Cerebellar nuclear complex (tissue), 1 donor: ENCODE measurements at regions not wholly inside any gene's neighbourhood (a gene's known extent, or its start where the extent isn't known, plus 50 kb on each side); places are given as distances from the start of the nearest gene placed in this dataset.
"Not testable (repeated sequence)": the region's sequence is repeated elsewhere in the genome, so short reads cannot be mapped to it uniquely, and the experiment has no call there.

ENCODE experiments used
- DNase-seq, 2 experiments: peaks; one replicate each; lab custom pipeline; 2025; lab: John Stamatoyannopoulos, UW

DNA sequence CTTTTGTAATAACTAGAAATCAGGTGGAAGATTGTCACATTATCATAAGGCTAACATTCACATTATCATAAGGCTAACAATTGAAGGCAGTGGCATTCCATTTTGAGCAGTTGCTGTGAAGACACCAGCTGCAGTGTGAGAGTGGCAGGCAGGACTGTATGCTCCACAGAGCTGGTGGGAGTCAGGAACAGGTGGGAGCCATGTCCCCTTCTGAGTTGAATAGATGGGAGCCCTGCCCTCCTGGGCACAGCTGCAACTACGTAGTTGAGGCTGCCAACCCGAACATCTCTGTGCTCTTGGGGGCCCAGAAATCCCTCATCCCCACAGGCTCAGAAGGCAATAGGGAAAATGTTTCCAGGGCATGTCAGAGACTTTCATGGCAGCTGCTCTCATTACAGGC, 1627.6 kb downstream of the SI start:
- no peak for DNase-seq

DNA sequence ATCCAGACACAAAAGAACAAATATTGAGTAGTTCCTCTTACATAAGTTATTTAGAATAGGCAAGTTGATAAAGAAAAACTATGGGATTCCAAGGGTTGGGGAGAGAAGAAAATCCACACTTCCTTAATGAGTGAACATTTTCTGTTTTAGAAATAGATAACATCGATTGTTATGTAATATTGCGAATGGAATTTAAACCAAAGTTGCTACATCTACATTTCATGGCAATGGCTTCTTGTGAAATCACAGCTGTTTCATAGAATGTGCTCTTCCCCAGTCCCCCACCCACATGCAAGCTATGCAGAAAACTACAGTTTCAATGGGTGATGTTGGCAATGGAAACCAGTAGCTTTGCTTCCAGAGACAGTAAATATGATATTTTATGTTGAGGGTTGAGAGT, 1639.5 kb downstream of the SI start:
- DNase-seq = no peak

DNA sequence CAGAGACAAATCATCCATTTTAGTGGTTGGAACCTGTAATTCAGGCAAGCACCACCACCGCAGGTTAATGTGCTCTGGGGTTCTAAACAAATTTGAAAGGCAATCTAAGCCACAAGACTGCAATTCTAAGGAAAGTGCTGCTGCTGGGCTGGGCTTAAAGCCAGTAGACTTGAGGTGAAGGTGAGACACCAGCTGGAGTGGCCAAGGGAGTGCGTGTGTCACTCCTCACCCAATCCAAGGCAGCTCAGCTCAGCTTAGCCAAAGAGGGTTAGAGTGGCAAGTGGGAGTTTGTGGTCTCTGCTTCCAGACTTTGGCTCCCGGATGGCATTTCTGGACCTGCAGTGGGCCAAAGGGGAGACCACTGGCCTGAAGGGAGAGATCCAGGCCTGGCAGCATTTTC, 1655.6 kb downstream of the SI start:
- no peak for DNase-seq

DNA sequence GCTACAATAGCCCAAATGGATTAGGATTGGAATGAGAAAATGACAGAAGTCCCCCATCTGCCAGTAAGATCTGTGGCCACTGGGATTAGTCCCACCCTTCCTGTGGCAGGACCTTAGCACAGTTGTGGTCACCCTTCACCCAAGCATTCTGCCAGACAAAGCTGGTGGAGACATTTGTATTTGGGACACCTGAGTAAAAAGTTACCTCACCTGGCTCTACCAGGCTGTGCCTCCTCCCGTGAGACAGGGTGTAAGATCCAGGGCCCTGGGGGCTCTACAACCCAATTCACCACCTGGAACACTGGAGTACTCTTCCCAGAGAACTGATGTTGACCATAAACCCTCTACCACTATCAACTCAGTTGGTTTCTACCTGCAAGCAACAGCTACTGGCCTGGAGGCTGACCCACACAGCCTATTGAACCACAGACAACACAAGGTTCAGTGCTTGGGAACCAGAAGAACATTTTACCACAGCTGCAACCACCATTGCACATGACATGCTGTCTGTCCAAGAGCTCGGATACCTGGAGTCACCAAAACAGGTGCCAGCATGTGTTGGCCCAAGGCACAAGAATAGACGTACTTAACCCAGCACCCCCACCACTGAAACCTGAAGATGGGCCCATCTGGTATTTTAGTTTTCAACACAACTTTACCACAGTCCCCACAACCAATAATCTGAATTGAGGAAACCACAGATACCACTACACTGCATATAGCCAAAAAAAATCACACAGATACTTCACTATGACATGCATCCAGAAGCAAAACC, 1686.7 kb downstream of the SI start:
- no peak for DNase-seq

DNA sequence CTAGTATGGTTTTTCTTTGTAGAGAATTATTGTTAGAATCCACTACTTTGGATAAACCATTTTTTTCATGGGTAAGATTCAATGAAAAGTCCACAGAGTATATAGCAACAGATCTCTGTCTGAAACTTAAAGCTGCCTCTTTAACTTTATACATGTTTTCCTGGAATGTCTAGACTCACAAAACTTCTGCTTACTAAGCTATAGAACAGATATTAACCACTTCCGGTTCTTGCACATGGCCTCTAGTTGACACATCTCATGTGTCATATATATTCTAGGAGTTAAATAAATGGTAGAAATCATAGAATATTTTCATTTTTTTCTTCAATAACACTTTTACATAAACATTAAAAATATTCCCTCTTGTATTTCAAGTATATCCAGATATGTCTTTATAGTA, 1693.9 kb downstream of the SI start:
- no peak for DNase-seq

DNA sequence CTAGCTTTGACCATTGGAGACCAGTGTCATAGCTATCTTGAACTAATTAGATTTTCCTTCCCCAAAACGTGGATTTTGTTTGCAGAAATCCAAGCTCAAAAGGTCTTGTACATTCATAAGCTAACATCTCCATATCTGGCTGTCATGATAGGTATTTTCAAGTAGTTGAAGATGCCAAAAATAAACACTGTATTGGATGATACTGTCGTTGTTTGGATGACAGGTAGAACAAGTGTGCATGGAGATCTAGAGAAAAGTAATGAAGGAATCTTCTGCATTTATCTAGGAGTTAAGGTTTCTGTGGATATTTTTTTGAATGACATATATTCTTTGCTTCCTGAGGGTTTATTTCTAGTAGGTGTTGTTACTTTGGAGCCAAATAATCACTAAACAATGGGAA, 1696.1 kb downstream of the SI start:
- no peak for DNase-seq

DNA sequence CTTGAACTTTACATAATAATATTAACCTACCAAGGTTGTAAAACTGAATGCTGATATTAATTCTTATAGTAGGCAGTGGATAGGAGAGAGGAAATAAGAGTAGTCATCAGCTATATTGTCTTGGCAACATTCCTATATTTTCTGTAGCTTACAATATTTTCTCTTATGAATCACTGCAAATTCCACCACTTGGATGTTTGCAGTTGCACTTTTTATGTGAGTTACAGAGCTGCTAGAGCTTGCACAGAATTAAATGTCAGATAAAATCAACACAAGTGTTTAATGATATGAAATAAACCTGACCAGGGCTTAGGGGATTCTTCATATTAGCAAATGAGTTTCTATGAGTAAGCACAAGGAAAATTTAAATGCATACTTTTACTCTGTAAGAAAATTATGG, 1710.1 kb downstream of the SI start:
- DNase-seq = no peak

DNA sequence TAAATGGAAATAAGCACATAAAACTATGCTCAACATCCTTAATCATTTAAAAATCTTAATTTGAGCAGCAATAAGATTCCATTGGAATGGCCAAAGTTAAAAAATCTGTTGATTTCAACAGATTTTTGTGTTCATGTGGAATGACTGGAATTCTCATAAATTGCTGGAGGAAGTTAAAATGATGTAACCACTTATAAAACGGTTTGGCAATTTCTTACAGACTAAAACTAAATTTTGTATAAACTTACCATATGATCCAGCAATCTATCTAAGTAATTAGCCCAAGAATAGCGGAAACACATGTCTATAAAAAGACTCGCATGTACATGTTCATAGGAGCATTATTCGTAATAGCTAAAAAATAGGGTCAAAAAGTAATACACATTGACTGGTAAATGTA, 1713.6 kb downstream of the SI start:
- DNase-seq = no peak

DNA sequence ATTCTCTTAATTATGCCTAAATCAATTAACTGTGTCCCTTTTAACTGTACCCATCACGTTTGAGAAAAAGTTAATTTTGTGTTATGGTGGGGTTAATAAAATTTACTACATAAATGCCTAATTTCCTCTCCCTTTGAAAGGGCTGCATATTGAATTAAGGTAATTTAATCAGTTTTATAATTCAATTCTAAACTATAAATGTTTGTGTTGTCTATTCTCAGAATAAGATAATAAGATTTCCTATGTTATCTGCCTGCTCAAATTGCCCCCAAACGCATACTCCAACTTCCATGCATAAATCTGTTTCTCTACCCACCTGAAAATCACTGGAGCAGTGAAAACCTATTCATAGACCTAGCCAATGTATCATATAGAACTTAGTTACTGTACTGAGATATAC, 1716.1 kb downstream of the SI start:
- DNase-seq = no peak

DNA sequence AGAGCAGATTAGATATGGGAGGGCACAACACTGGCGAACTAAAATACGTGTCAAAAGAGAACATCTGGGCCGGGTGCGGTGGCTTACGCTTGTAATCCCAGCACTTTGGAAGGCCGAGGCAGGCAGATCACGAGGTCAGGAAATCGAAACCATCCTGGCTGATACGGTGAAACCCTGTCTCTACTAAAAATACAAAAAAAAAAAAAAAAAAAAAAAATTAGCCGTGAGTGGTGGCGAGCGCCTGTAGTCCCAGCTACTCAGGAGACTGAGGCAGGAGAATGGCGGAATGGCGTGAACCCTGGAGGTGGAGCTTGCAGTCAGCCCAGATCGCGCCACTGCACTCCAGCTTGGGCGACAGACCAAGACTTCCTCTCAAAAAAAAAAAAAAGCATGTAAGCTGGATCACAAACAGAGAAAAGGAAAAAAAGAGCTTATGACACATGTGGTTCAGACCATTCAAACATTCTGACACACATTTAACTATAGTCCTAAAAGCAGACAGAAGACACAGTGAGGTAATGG, 1716.9 kb downstream of the SI start:
- DNase-seq = not testable (repeated sequence)

DNA sequence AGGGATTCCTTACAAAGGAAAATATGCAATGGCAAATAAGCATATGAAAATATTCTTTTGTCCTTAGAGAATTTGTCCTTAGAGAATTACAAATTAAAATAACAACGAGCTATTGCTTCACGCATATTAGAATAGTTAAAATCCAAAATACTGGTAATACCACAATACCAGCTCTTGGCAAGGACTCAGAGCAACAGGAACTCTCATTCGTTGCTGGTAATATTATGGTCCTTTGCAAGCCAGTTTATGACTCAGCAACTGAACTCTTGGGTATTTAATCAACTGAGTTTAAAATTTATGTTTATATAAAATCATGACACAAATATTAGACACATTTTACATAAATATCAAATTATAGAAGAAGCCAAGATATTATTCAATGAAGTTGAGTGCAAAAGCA, 1730.4 kb downstream of the SI start:
- DNase-seq = no peak

DNA sequence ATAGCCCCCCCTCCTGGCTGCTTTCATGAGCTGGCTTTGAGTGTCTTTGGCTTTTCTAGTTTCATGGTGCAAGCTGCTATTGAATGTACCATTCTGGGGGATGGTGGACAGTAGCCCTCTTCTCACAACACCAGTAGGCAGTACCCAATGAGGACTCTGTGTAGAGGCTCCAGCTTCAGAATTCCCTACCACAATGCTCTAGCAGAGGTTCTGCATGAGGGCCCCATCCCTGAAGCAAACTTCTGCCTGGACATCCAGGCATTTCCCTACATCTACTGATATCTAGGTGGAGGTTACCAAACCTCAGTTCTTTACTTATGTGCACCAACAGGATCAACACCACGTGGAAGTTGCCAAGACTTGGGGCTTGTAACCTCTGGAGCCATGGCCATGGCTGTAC, 1742.9 kb downstream of the SI start:
- no peak for DNase-seq

DNA sequence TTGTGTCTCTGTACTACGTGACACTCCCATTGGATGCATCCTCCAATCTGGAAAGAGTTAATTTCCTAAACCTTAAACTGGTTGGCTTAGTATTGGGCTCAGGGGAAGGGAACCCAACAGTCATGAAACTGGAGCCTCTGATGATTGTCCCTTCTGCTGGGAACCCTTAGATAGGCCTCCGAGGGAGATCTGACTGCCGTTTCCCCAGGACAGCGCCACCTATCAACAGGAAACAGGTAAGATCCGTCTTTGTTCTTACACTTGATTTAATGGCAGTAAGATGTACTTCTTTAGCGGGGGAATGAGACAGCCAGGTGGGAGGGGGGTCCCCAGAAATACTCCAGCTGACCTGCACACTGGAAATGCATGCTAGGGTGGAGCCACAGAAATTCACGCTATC, 1749.6 kb downstream of the SI start:
- no peak for DNase-seq

DNA sequence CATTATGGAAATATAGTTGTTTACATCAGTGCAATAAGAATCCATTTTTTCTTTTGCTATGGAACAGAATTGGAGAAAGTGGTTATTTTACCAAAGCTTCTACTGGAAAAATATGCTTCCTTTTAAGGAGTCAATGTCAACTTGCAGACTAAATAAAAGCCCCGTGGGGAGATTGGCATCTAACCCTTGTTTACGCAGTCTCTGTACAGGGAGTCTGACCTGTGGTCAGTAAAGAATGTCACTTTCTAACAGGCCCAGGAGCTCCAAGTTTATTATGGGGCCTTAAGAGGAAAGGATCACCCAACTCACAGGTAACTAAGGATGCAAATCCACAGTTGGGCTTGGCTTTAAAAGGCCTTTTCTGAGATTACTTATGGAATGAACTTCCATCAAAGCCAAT, 1751.2 kb downstream of the SI start:
- DNase-seq = no peak

DNA sequence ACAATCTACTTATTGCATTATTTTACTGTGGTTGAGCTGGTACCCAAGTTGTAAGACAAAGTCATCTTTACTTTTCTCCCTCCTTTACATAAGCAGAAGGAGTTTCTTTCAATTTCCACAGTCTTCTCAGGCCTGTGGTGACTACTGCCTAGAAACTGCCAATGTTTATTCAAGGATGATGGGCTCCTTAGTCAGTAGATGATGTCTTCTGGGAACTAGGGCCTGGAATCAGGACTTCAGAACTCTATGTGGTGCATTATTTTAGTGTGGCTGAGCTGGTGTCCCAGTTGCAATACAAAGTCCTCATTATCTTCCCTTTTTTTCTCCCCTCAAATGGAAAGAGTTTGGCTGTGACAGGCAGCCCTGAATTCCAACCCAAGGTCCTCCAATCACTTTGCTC, 1762.5 kb downstream of the SI start:
- no peak for DNase-seq

DNA sequence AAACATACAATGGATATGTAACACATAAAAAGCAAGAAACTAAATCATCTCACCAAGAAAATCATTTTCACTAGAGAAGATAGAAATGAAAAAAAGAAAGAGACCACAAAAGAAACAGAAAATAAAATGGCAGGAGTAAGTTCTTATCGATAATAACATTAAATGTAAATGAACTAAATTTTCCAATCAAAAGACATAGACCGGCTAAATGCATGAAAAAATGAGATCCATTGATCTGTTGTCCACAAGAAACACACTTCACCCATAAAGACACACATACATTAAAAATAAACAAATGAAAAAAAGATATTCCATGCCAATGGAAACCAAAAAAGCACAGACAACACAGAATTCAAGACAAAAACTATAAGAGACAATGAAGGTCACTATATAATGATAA, 1771.9 kb downstream of the SI start:
- no peak for DNase-seq

DNA sequence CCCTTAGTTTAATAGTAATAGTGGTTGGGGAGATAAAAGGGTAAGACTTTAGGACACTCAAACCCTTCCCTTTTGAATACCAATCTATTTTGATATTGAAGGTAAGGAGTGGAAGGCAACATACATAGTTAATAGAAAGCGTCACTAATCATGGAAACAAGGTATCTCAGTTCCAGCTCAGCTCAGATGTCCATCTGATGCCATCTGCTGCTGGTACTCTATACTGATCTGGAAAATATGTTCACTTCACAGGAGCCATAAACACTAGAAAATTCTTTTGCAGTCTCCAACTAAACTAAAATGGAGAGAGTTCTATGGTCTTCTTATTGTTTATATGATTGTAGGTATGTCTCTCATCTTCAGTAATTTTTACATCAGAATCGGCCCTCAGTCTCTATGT, 1777.1 kb downstream of the OTOL1 start:
- no peak for DNase-seq

DNA sequence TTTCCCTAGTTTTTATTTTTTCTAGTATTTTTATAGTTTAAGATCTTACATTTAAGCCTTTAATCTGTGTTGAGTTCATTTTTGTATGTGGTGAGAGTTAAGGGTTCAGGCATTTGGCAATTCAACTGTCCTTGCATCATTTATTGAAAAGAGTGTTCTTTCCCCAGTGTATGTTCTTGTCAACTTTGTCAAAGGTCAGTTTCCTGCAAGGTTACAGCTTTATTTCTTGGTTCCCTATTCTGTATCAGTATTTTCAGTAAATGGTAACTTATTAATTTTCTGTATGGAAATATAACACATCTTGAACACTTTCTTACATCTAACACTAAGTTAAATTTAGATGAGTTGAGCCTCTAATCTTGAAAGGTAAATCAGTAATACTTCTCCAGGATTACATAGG, 1770.1 kb downstream of the OTOL1 start:
- no peak for DNase-seq

DNA sequence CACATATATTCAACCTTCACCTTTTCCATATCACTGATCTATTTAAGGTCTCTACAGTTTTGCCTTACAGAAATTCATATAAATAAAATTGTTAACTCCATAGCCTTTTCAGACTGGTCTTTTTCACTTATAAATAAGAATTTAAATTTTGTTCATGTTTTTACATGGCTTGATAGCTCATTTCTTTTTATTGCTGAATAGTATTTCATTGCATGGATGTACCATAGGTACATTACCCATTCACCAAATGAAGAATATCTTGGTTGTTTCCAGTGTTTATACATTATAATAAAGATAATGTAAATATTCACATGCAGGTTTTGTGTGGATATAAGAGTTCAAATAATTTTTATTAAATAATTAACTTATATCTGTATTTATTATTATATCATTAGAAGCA, 1765.0 kb downstream of the OTOL1 start:
- DNase-seq = no peak

DNA sequence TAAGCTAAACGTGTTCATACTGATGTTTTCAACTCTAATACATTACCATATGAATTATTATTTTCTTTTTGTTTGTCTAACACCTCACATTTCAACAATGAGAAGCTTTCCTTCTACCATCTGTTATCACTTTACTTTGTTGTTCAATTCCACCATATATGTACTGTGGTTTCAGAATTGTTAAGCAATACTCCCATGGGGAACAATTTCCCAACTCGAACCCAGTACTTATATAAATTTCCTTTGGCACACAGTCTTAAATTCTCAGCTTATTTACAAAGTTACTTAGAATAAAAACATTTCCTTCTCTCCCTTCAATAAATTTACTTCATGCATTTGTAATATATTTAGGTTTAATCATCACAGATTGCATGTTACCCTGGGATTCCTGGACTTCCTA, 1764.4 kb downstream of the OTOL1 start:
- DNase-seq = no peak

DNA sequence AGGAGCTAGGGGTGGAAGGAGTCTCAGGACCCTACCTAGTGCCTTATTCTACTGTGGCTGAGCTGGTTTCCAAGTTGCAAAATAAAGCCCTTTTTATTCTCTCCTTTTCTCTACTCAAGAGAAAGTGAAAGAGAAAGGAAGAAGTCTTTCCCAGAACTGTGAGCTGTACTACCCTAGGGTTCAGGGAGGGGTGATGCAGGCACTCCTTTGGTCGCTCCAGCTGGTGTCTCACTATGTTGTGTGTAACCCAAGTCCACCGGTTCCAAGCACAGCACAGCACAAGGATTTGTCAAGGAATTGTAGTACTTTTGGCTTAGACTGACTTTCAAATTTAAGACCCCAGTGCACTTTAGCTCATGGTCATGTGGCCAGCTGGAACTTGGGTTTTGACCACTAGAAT, 1721.7 kb downstream of the OTOL1 start:
- no peak for DNase-seq

DNA sequence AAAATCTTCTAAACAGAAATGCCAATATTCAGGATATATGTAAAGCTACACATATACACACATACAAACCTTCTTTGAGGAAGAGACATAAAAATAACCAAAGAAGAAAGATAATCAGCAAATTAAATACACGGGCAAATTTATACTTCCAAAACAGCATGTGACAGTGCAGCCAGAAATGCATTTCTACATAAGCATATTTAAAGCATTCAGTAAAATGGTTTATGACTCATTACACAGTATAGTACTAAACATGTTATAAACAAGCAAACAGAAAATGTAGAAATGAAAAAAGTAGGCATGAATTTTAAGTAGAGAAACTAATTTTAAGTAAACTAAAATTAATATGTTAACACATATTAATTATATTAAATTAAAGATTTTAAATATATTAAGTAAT, 1717.2 kb downstream of the OTOL1 start:
- DNase-seq = no peak

DNA sequence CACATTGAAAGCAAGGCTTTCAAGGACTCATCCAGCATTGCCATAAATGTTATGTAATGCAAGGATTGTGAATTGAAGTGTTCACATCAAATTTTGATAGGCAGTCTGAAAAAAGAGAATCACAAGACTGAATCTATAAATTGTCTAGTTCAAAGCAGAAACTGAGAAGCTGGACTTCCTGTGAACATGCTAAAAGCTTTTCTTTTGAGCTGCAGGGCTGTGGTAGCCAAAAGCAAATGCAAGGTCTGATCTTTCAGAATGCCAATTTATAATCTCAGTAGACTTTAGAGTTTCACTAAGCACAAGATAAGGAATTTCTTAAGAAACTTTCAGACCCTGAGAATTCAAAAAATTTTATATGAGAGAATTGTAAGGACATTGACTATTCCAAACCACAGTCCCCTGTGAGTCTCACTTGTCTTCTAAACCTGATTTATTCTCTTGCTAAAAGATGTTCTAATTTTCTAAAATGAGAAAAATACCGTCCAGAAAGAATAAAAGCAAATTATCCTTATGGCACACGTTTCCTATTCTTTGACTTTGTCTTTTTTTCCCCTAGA, 1700.3 kb downstream of the OTOL1 start:
- no peak for DNase-seq

DNA sequence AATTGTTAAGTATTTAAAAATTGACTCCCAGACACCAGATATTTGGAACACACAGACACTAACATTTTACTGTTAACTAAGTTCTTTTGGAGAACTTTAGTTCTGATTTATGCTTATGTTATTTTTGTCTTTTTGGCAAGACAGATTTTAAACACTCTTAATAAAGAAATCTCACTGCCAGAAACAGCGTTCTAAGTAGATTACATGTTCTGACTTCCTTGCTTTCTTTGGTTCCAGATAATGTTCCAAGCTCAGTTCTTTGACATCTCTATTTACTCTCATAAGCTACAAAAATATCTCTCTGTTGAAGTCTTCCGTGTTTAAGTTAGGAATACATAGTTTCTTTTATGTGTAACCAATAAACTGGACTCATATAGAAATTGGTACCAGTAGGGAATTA, 1699.6 kb downstream of the OTOL1 start:
- no peak for DNase-seq
